HG03565 (cell line): ENCODE measurements at regions not wholly inside any gene's neighbourhood (a gene's known extent, or its start where the extent isn't known, plus 50 kb on each side); places are given as distances from the start of the nearest gene placed in this dataset.

Experiments used
- ATAC-seq: cut with Tn5 transposase; IDR thresholded peaks from one replicate; pipeline ENCODE4 v1.9.1; 2021; ENCODE audit warnings: mild to moderate bottlenecking, moderate library complexity; ENCODE audit not compliant: unreplicated experiment

GRCh38 chr13:75919660-75920199 lies 283.6 kb downstream of the LMO7 start:
- no peak for ATAC-seq

- ATAC-seq = no peak
Measured at GRCh38 chr13:75915066-75915465, 278.9 kb downstream of the LMO7 start.

GRCh38 chr13:75913925-75914324 lies 277.8 kb downstream of the LMO7 start:
- no peak for ATAC-seq

- no peak for ATAC-seq
Measured at GRCh38 chr13:75910591-75910990, 274.5 kb downstream of the LMO7 start.
